GM23338 (cell line): ENCODE measurements at regions not wholly inside any gene's neighbourhood (a gene's known extent, or its start where the extent isn't known, plus 50 kb on each side); places are given as distances from the start of the nearest gene placed in this dataset.

Experiments used
- ATAC-seq: fragments of 200-7000 bp; cut with Tn5 transposase; 3 replicates; pipeline ENCODE4 v1.9.1; 2020
- DNase-seq: peaks from one replicate; pipeline ENCODE4 v3.0.0-alpha.2; 2015; ENCODE audit warnings: low spot score
- H2AFZ ChIP-seq: fragments of 200-600 bp; sonication (generic); 2 replicates; pipeline ENCODE4 v1.8.0; 2016; ENCODE audit warnings: antibody characterized with exemption, mild to moderate bottlenecking, moderate library complexity
- H3F3A ChIP-seq: fragments of 200-600 bp; sonication (generic); replicated peaks from 2 replicates; pipeline ENCODE4 v1.8.0; 2017; ENCODE audit warnings: antibody characterized with exemption, mixed run types, low read depth
- H3K27ac ChIP-seq: fragments of 200-600 bp; sonication (generic); 2 replicates; pipeline ENCODE4 v1.6.1; 2016; ENCODE audit warnings: low read depth
- H3K27me3 ChIP-seq: fragments of 200-600 bp; sonication (generic); 2 replicates; pipeline ENCODE4 v1.8.0; 2016; ENCODE audit warnings: mild to moderate bottlenecking, mixed run types, moderate library complexity; ENCODE audit not compliant: insufficient read depth
- H3K36me3 ChIP-seq: fragments of 200-600 bp; sonication (generic); 2 replicates; pipeline ENCODE4 v1.8.0; 2016; ENCODE audit warnings: mild to moderate bottlenecking; ENCODE audit not compliant: insufficient read depth
- H3K4me1 ChIP-seq: fragments of 200-600 bp; sonication (generic); 2 replicates; pipeline ENCODE4 v1.8.0; 2016; ENCODE audit warnings: mild to moderate bottlenecking, moderate library complexity; ENCODE audit not compliant: insufficient read depth
- H3K4me2 ChIP-seq: fragments of 200-600 bp; sonication (generic); 2 replicates; pipeline ENCODE4 v1.7.1; 2017; ENCODE audit warnings: mixed run types
- H3K4me3 ChIP-seq: fragments of 200-600 bp; sonication (generic); 2 replicates; pipeline ENCODE4 v1.6.1; 2016; ENCODE audit warnings: mixed run types
- H3K79me2 ChIP-seq: fragments of 200-600 bp; sonication (generic); replicated peaks from 2 replicates; pipeline ENCODE4 v1.8.0; 2017; ENCODE audit warnings: mild to moderate bottlenecking; ENCODE audit not compliant: insufficient read depth
- H3K9me2 ChIP-seq: fragments of 200-600 bp; sonication (generic); 2 replicates; pipeline ENCODE4 v1.8.0; 2017; ENCODE audit not compliant: insufficient read depth
- H4K20me1 ChIP-seq: fragments of 200-600 bp; sonication (generic); replicated peaks from 2 replicates; pipeline ENCODE4 v1.8.0; 2017; ENCODE audit warnings: mild to moderate bottlenecking; ENCODE audit not compliant: insufficient read depth
- H3K27ac Mint-ChIP-seq: 2 replicates; pipeline ENCODE4 v1.8.0; 2020; ENCODE audit warnings: inconsistent platforms, mild to moderate bottlenecking, moderate library complexity, mixed read lengths
- H3K27me3 Mint-ChIP-seq: 3 replicates; pipeline ENCODE4 v1.8.0; 2022; ENCODE audit warnings: low read depth, mild to moderate bottlenecking, moderate library complexity, mixed read lengths, inconsistent platforms; ENCODE audit not compliant: insufficient read depth, poor library complexity
- H3K36me3 Mint-ChIP-seq: 3 replicates; pipeline ENCODE4 v1.8.0; 2021; ENCODE audit warnings: low read depth, mild to moderate bottlenecking, inconsistent platforms, moderate library complexity, mixed read lengths
- H3K4me1 Mint-ChIP-seq: 3 replicates; pipeline ENCODE4 v1.8.0; 2020; ENCODE audit warnings: mild to moderate bottlenecking, inconsistent platforms, mixed read lengths
- H3K4me3 Mint-ChIP-seq: 3 replicates; pipeline ENCODE4 v1.8.0; 2021; ENCODE audit warnings: moderate library complexity, mild to moderate bottlenecking, inconsistent platforms, mixed read lengths
- H3K9me3 Mint-ChIP-seq: 3 replicates; pipeline ENCODE4 v1.8.0; 2020; ENCODE audit warnings: moderate library complexity, mild to moderate bottlenecking, inconsistent platforms, mixed read lengths
- CREB1 ChIP-seq: fragments of 250-450 bp; sonication (Bioruptor Pico); IDR thresholded peaks from 2 replicates; pipeline ENCODE4 v1.5.0; 2020; ENCODE audit warnings: low read depth, mild to moderate bottlenecking, moderate library complexity
- JUNB ChIP-seq: IDR thresholded peaks from one replicate; pipeline ENCODE4 v1.6.1; 2016; ENCODE audit warnings: antibody characterized with exemption; ENCODE audit not compliant: unreplicated experiment
- NANOG ChIP-seq: IDR thresholded peaks from 2 replicates; pipeline ENCODE4 v1.6.1; 2016; ENCODE audit warnings: antibody characterized with exemption, borderline replicate concordance
- STAT1 ChIP-seq: IDR thresholded peaks from one replicate; pipeline ENCODE4 v1.6.1; 2016; ENCODE audit warnings: antibody characterized with exemption; ENCODE audit not compliant: unreplicated experiment
- ZNF114 ChIP-seq: fragments of 250-450 bp; sonication (Bioruptor Pico); IDR thresholded peaks from 2 replicates; pipeline ENCODE4 v1.5.0; 2020; ENCODE audit warnings: mild to moderate bottlenecking, moderate library complexity
- TF ChIP-seq, protein P1 (sequence below): fragments of 250-450 bp; sonication (Bioruptor Pico); IDR thresholded peaks from 2 replicates; pipeline ENCODE4 v1.5.0; 2020; ENCODE audit warnings: mild to moderate bottlenecking, moderate library complexity
- TF ChIP-seq, protein P2 (sequence below): IDR thresholded peaks from 2 replicates; pipeline ENCODE4 v1.6.1; 2016; ENCODE audit warnings: antibody characterized with exemption

DNA sequence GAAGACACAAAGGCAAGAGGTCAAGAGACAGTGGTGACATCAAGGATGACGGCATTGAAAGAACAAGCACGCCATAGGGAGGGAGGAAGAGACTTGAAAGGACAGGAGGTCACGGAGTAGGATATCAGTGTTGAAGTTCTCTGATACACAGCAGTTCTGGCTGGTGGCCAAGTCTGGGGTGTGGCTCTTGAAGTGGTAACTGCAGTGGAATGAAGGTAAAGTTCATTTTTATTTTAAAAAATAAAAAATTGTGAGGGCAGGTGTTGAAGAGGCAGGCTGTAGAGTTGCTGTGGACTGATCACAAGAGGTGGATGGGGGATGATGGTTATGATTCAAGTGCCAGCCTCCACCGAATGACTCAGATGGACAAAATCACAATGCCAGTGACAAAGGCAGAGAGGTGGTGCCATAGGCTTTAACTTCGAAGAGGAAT, 53.2 kb upstream of the BMP2 start (continued):
- TF ChIP-seq STAT1 (no peak), JUNB (no peak), CREB1 (CRISPR knock-in tag) (no peak), ZNF114 (CRISPR knock-in tag) (no peak)
- TF ChIP-seq, protein P1, sequence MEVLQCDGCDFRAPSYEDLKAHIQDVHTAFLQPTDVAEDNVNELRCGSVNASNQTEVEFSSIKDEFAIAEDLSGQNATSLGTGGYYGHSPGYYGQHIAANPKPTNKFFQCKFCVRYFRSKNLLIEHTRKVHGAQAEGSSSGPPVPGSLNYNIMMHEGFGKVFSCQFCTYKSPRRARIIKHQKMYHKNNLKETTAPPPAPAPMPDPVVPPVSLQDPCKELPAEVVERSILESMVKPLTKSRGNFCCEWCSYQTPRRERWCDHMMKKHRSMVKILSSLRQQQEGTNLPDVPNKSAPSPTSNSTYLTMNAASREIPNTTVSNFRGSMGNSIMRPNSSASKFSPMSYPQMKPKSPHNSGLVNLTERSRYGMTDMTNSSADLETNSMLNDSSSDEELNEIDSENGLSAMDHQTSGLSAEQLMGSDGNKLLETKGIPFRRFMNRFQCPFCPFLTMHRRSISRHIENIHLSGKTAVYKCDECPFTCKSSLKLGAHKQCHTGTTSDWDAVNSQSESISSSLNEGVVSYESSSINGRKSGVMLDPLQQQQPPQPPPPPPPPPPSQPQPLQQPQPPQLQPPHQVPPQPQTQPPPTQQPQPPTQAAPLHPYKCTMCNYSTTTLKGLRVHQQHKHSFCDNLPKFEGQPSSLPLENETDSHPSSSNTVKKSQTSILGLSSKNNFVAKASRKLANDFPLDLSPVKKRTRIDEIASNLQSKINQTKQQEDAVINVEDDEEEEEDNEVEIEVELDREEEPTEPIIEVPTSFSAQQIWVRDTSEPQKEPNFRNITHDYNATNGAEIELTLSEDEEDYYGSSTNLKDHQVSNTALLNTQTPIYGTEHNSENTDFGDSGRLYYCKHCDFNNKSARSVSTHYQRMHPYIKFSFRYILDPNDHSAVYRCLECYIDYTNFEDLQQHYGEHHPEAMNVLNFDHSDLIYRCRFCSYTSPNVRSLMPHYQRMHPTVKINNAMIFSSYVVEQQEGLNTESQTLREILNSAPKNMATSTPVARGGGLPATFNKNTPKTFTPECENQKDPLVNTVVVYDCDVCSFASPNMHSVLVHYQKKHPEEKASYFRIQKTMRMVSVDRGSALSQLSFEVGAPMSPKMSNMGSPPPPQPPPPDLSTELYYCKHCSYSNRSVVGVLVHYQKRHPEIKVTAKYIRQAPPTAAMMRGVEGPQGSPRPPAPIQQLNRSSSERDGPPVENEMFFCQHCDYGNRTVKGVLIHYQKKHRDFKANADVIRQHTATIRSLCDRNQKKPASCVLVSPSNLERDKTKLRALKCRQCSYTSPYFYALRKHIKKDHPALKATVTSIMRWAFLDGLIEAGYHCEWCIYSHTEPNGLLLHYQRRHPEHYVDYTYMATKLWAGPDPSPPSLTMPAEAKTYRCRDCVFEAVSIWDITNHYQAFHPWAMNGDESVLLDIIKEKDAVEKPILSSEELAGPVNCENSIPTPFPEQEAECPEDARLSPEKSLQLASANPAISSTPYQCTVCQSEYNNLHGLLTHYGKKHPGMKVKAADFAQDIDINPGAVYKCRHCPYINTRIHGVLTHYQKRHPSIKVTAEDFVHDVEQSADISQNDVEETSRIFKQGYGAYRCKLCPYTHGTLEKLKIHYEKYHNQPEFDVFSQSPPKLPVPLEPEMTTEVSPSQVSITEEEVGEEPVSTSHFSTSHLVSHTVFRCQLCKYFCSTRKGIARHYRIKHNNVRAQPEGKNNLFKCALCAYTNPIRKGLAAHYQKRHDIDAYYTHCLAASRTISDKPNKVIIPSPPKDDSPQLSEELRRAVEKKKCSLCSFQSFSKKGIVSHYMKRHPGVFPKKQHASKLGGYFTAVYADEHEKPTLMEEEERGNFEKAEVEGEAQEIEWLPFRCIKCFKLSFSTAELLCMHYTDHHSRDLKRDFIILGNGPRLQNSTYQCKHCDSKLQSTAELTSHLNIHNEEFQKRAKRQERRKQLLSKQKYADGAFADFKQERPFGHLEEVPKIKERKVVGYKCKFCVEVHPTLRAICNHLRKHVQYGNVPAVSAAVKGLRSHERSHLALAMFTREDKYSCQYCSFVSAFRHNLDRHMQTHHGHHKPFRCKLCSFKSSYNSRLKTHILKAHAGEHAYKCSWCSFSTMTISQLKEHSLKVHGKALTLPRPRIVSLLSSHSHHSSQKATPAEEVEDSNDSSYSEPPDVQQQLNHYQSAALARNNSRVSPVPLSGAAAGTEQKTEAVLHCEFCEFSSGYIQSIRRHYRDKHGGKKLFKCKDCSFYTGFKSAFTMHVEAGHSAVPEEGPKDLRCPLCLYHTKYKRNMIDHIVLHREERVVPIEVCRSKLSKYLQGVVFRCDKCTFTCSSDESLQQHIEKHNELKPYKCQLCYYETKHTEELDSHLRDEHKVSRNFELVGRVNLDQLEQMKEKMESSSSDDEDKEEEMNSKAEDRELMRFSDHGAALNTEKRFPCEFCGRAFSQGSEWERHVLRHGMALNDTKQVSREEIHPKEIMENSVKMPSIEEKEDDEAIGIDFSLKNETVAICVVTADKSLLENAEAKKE (CRISPR knock-in tag) = no peak

DNA sequence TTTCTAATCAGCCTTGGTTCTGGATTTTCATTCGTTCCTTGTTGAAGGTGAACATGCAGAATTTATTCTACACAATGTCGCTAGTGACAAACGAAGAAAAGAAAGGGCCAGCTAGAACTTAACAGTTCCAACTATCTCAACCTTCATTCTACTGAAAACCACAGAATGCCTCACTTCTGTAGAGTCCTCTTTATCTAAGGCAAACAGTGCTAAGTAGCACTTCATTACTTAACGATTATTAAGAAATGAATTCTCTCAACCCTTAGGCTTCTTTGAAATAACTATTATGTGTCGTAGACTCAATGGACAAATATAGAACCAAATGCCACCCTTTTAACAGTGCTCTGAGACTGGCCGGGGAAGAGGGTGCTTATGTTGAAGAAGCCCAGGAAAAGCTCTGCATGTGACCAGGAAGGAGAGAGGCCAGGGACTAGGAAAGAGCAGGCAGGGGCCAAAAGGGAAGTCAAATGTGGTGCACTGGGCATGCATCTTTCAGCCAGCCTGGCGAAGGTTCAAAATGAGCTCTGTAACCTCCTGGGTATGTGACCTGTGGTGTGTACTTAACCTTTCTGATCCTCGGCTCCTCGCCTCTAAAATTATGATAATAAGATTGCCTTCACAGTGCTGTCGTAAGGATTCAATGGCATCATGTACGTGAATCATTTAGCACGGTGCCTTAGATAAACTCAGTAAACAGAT, 55.4 kb upstream of the BMP2 start:
- Histone ChIP-seq H2AFZ (no peak overlapping the region), H3K36me3 (no peaks in the 10 kb centered on the region), H4K20me1 (no peaks in the 10 kb centered on the region), H3K27ac (no peak overlapping the region), H3K4me2 (no peak overlapping the region), H3K79me2 (no peaks in the 10 kb centered on the region), H3K9me2 (peaks cover 12% of the 10 kb centered on the region), H3K4me3 (no peak overlapping the region), H3K4me1 (no peaks in the 10 kb centered on the region), H3F3A (no peaks in the 10 kb centered on the region), H3K27me3 (no peaks in the 10 kb centered on the region)
- H3K27me3 Mint-ChIP-seq = no peaks in the 10 kb centered on the region
- no peaks in the 10 kb centered on the region for H3K36me3 Mint-ChIP-seq
- TF ChIP-seq, protein P1 (CRISPR knock-in tag) = no peak
- no peak for TF ChIP-seq JUNB
- TF ChIP-seq, protein P2, sequence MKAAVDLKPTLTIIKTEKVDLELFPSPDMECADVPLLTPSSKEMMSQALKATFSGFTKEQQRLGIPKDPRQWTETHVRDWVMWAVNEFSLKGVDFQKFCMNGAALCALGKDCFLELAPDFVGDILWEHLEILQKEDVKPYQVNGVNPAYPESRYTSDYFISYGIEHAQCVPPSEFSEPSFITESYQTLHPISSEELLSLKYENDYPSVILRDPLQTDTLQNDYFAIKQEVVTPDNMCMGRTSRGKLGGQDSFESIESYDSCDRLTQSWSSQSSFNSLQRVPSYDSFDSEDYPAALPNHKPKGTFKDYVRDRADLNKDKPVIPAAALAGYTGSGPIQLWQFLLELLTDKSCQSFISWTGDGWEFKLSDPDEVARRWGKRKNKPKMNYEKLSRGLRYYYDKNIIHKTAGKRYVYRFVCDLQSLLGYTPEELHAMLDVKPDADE = no peak
- no peak for TF ChIP-seq NANOG
- no peak overlapping the region for H3K27ac Mint-ChIP-seq
- H3K4me1 Mint-ChIP-seq = peaks cover 2% of the 10 kb centered on the region; the same call in 1 of the 3 replicates
- DNase-seq (no peak), ATAC-seq (no peak)
- H3K4me3 Mint-ChIP-seq = no peak overlapping the region
- H3K9me3 Mint-ChIP-seq = no peaks in the 10 kb centered on the region; the same call in 2 of the 3 replicates
